ENCODE measurements at regions not wholly inside any gene's neighbourhood (a gene's known extent, or its start where the extent isn't known, plus 50 kb on each side); places are given as distances from the start of the nearest gene placed in this dataset.

DNA sequence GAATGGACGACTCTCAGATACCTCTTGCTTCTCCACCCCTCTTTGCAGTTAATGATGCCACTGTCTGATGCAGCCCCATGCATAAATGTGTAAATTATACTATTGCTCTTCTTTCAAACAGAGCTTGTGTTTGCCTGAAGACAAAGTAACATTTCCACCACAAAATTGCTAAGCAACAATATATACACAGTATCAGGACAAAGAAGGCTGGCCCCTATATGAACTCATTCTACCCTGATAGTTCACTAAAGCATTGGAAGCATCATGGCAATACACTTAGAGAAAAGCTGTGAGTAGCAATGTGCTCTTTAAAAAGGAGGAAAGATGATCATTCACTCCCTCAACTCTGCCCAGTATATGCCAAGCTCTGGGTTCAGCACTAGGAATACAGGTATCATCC lies 427.0 kb upstream of the CPEB2 start:
- Mint-ChIP-seq H3K36me3 (ENCODE audit: low read depth) (no peaks in the 10 kb centered on the region), H3K4me3 (no peak overlapping the region), H3K4me1 (no peaks in the 10 kb centered on the region), H3K27me3 (ENCODE audit: low read depth) (peaks cover 6% of the 10 kb centered on the region), H3K9me3 (no peaks in the 10 kb centered on the region), H3K27ac (ENCODE audit: unreplicated experiment) (no peak overlapping the region)
- DNase-seq (ENCODE audit: low read depth, low spot score) = no peak
- TF ChIP-seq, protein P1, sequence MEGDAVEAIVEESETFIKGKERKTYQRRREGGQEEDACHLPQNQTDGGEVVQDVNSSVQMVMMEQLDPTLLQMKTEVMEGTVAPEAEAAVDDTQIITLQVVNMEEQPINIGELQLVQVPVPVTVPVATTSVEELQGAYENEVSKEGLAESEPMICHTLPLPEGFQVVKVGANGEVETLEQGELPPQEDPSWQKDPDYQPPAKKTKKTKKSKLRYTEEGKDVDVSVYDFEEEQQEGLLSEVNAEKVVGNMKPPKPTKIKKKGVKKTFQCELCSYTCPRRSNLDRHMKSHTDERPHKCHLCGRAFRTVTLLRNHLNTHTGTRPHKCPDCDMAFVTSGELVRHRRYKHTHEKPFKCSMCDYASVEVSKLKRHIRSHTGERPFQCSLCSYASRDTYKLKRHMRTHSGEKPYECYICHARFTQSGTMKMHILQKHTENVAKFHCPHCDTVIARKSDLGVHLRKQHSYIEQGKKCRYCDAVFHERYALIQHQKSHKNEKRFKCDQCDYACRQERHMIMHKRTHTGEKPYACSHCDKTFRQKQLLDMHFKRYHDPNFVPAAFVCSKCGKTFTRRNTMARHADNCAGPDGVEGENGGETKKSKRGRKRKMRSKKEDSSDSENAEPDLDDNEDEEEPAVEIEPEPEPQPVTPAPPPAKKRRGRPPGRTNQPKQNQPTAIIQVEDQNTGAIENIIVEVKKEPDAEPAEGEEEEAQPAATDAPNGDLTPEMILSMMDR (conservative IDR thresholded peaks at IDR 0.05) = no peak

DNA sequence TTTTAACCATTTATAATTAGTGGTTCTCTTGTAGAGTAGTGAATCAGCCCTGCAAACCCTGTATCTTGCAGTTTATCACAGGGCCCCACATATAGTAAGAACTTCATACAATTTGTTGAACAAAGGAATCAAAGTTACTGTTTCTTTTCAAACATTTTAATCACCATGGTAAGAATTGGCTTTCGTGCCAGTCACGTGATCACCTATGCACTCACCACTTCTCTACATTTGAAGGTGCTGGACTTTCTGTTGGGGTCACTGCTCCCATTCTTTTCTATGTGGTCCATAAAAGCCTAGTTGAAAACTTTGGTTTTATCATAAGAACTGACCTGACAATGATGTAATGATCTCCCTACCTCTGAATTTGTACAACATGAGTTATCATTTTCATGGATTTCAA lies 426.4 kb upstream of the CPEB2 start:
- TF ChIP-seq, protein P1 (conservative IDR thresholded peaks at IDR 0.05) = no peak
- DNase-seq (ENCODE audit: low read depth, low spot score) = no peak
- no peaks in the 10 kb centered on the region for H3K9me3 Mint-ChIP-seq
- H3K36me3 Mint-ChIP-seq (ENCODE audit: low read depth) = no peaks in the 10 kb centered on the region
- no peak overlapping the region for H3K4me3 Mint-ChIP-seq
- H3K27me3 Mint-ChIP-seq (ENCODE audit: low read depth) = peaks cover 10% of the 10 kb centered on the region
- H3K4me1 Mint-ChIP-seq = peaks cover 1% of the 10 kb centered on the region
- H3K27ac Mint-ChIP-seq (ENCODE audit: unreplicated experiment) = no peak overlapping the region

DNA sequence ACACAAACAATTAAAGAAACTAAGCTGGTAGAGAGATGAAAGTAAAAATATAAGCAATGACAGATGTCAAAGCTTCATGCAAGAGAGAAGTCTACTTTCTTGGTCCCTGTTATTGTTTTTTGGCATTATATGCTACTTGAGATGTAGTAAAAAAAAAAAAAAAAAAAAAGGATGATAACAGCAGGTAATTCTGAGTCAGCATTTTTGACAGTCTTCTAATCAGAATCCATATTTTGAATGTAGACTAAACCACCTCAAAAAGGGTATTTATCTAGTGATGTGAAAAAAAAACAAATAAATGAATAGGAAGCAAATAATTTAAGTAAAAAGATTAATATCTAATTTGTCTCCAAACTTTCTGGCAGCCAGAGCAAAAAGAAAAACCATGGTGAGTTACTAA lies 422.2 kb upstream of the CPEB2 start:
- Mint-ChIP-seq H3K27me3 (ENCODE audit: low read depth) (peaks cover 10% of the 10 kb centered on the region), H3K4me1 (peaks cover 23% of the 10 kb centered on the region), H3K36me3 (ENCODE audit: low read depth) (no peaks in the 10 kb centered on the region), H3K27ac (ENCODE audit: unreplicated experiment) (no peak overlapping the region), H3K9me3 (no peaks in the 10 kb centered on the region), H3K4me3 (no peak overlapping the region)
- TF ChIP-seq, protein P1 (conservative IDR thresholded peaks at IDR 0.05) = no peak
- DNase-seq (ENCODE audit: low read depth, low spot score) = no peak

DNA sequence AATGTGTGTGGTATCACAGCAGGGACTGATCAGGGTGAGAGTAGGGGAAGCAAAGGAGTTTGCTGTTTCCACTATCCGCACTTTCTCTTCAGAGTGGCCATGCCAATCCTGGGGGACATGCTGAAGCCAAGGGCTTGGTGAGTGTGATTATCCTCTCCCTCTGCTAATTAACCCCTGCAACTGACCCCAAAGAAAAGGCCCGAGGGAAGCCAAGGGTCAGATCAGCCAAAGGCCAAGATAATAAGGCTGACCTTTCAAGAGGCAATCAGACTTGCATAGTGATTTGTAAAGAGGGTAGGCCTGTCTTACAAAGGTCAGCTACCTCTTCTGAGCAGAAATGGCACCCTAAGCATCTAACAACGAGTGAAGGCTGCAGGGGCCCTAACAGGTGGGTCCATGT lies 420.5 kb upstream of the CPEB2 start:
- Mint-ChIP-seq H3K4me1 (peaks cover 28% of the 10 kb centered on the region), H3K27me3 (ENCODE audit: low read depth) (peaks cover 10% of the 10 kb centered on the region), H3K36me3 (ENCODE audit: low read depth) (no peaks in the 10 kb centered on the region), H3K4me3 (no peak overlapping the region), H3K27ac (ENCODE audit: unreplicated experiment) (no peak overlapping the region), H3K9me3 (peaks cover 2% of the 10 kb centered on the region)
- TF ChIP-seq, protein P1 (conservative IDR thresholded peaks at IDR 0.05) = no peak
- no peak for DNase-seq (ENCODE audit: low read depth, low spot score)

DNA sequence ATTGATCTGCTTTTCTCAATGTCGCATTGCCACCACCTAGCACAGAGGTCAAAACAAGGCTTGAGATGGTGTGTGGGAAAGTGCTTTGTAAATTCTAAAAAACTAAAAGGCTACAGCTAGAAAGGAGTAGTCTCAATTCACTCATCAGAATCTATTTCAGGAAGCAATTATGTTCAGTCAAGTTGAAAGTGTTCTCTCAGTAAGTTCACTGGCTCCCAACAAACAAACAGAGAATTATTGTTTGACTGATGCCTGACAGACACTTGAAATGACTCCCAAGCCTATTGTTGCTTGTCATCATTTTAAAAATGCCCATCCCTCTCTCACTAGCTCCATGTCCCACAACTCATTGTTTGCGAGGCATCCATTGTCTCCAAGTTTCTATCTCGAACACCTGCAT lies 419.6 kb upstream of the CPEB2 start:
- Mint-ChIP-seq H3K27ac (ENCODE audit: unreplicated experiment) (no peak overlapping the region), H3K9me3 (peaks cover 2% of the 10 kb centered on the region), H3K4me3 (no peak overlapping the region), H3K27me3 (ENCODE audit: low read depth) (peaks cover 4% of the 10 kb centered on the region), H3K36me3 (ENCODE audit: low read depth) (no peaks in the 10 kb centered on the region), H3K4me1 (peaks cover 33% of the 10 kb centered on the region)
- no peak for DNase-seq (ENCODE audit: low read depth, low spot score)
- TF ChIP-seq, protein P1 (conservative IDR thresholded peaks at IDR 0.05) = no peak

DNA sequence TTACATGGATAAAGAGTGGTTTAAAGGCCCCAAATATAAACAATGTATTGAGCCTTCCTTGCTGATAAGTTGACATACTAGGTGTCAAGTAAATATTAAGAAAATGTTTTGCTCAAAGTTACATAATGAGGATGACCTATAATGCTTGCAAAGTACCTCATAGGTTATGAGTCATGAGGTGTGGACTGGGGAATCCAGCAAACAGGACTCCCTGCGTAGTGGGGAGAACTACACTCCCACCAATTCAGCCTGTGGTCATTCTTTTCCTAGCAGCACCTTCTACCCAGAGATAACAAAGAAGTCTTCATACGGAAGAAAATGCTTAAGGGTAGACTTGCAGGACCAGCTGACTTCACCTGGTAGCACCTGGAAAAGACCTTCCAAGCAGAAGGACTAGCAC lies 418.9 kb upstream of the CPEB2 start:
- H3K27ac Mint-ChIP-seq (ENCODE audit: unreplicated experiment) = peak overlapping the region; percentile 64
- TF ChIP-seq, protein P1 (conservative IDR thresholded peaks at IDR 0.05) = no peak
- no peak for DNase-seq (ENCODE audit: low read depth, low spot score)
- H3K9me3 Mint-ChIP-seq = peaks cover 2% of the 10 kb centered on the region
- no peaks in the 10 kb centered on the region for H3K36me3 Mint-ChIP-seq (ENCODE audit: low read depth)
- H3K27me3 Mint-ChIP-seq (ENCODE audit: low read depth) = peaks cover 4% of the 10 kb centered on the region
- peaks cover 33% of the 10 kb centered on the region for H3K4me1 Mint-ChIP-seq
- H3K4me3 Mint-ChIP-seq = no peak overlapping the region
